Glutamatergic neuron (in vitro differentiated cells): ENCODE measurements at regions not wholly inside any gene's neighbourhood (a gene's known extent, or its start where the extent isn't known, plus 50 kb on each side); places are given as distances from the start of the nearest gene placed in this dataset.

Experiments
- DNase-seq: peaks from one replicate; pipeline ENCODE4 v3.0.0; 2022
- H3K27ac Mint-ChIP-seq: one replicate; pipeline ENCODE4 v1.8.0; 2020; ENCODE audit warnings: mild to moderate bottlenecking, mixed read lengths, inconsistent platforms; ENCODE audit not compliant: unreplicated experiment
- H3K27me3 Mint-ChIP-seq: one replicate; pipeline ENCODE4 v1.8.0; 2020; ENCODE audit warnings: mild to moderate bottlenecking, moderate library complexity, mixed read lengths, inconsistent platforms; ENCODE audit not compliant: unreplicated experiment
- H3K36me3 Mint-ChIP-seq: one replicate; pipeline ENCODE4 v1.8.0; 2020; ENCODE audit warnings: mild to moderate bottlenecking, mixed read lengths, inconsistent platforms; ENCODE audit not compliant: unreplicated experiment
- H3K4me1 Mint-ChIP-seq: one replicate; pipeline ENCODE4 v1.8.0; 2020; ENCODE audit warnings: mild to moderate bottlenecking, low read depth, mixed read lengths, inconsistent platforms; ENCODE audit not compliant: unreplicated experiment
- H3K4me3 Mint-ChIP-seq: one replicate; pipeline ENCODE4 v1.8.0; 2020; ENCODE audit warnings: mild to moderate bottlenecking, mixed read lengths, inconsistent platforms; ENCODE audit not compliant: unreplicated experiment
- H3K9me3 Mint-ChIP-seq: one replicate; pipeline ENCODE4 v1.8.0; 2020; ENCODE audit warnings: mild to moderate bottlenecking, moderate library complexity, mixed read lengths, inconsistent platforms; ENCODE audit not compliant: unreplicated experiment
- CTCF ChIP-seq: fragments of 200-600 bp; sonication (generic); IDR thresholded peaks from one replicate; pipeline ENCODE4 v1.5.0; 2021; ENCODE audit not compliant: partially characterized antibody, unreplicated experiment

- TF ChIP-seq CTCF: no peak
- Mint-ChIP-seq H3K27ac (no peak overlapping the region), H3K4me3 (no peak overlapping the region), H3K27me3 (no peaks in the 10 kb centered on the region), H3K36me3 (peaks cover 31% of the 10 kb centered on the region), H3K9me3 (no peaks in the 10 kb centered on the region), H3K4me1 (no peaks in the 10 kb centered on the region)
- no peak for DNase-seq
Measured at GRCh38 chr3:193754719-193755118, 161.7 kb downstream of the OPA1 start.

GRCh38 chr3:193756536-193756935, 163.5 kb downstream of the OPA1 start:
- peaks cover 2% of the 10 kb centered on the region for H3K9me3 Mint-ChIP-seq
- peaks cover 31% of the 10 kb centered on the region for H3K36me3 Mint-ChIP-seq
- TF ChIP-seq CTCF: no peak
- no peak overlapping the region for H3K27ac Mint-ChIP-seq
- no peak for DNase-seq
- no peaks in the 10 kb centered on the region for H3K4me1 Mint-ChIP-seq
- H3K27me3 Mint-ChIP-seq: no peaks in the 10 kb centered on the region
- H3K4me3 Mint-ChIP-seq: no peak overlapping the region

GRCh38 chr3:193757457-193757856, 164.4 kb downstream of the OPA1 start:
- H3K4me1 Mint-ChIP-seq: no peaks in the 10 kb centered on the region
- peaks cover 31% of the 10 kb centered on the region for H3K36me3 Mint-ChIP-seq
- H3K27ac Mint-ChIP-seq: no peak overlapping the region
- no peak overlapping the region for H3K4me3 Mint-ChIP-seq
- H3K9me3 Mint-ChIP-seq: peaks cover 2% of the 10 kb centered on the region
- H3K27me3 Mint-ChIP-seq: no peaks in the 10 kb centered on the region
- no peak for DNase-seq
- TF ChIP-seq CTCF: no peak

GRCh38 chr3:193761969-193762368, 169.0 kb downstream of the OPA1 start:
- Mint-ChIP-seq H3K4me3 (no peak overlapping the region), H3K36me3 (peaks cover 16% of the 10 kb centered on the region), H3K9me3 (peaks cover 2% of the 10 kb centered on the region), H3K4me1 (peaks cover 3% of the 10 kb centered on the region), H3K27ac (no peak overlapping the region), H3K27me3 (peaks cover 3% of the 10 kb centered on the region)
- no peak for TF ChIP-seq CTCF
- DNase-seq: no peak

GRCh38 chr3:193762657-193763056, 169.6 kb downstream of the OPA1 start:
- peaks cover 3% of the 10 kb centered on the region for H3K27me3 Mint-ChIP-seq
- TF ChIP-seq CTCF: no peak
- no peak overlapping the region for H3K27ac Mint-ChIP-seq
- no peak for DNase-seq
- H3K9me3 Mint-ChIP-seq: peaks cover 2% of the 10 kb centered on the region
- H3K4me3 Mint-ChIP-seq: no peak overlapping the region
- H3K4me1 Mint-ChIP-seq: peaks cover 10% of the 10 kb centered on the region
- peaks cover 11% of the 10 kb centered on the region for H3K36me3 Mint-ChIP-seq
